HG02943 (cell line): ENCODE measurements at regions not wholly inside any gene's neighbourhood (a gene's known extent, or its start where the extent isn't known, plus 50 kb on each side); places are given as distances from the start of the nearest gene placed in this dataset.
"Not testable (repeated sequence)": the region's sequence is repeated elsewhere in the genome, so short reads cannot be mapped to it uniquely, and the experiment has no call there.

Source experiments
- ATAC-seq: cut with Tn5 transposase; IDR thresholded peaks from one replicate; pipeline ENCODE4 v1.9.1; 2021; ENCODE audit warnings: mild to moderate bottlenecking, low read depth, moderate library complexity; ENCODE audit not compliant: unreplicated experiment

DNA sequence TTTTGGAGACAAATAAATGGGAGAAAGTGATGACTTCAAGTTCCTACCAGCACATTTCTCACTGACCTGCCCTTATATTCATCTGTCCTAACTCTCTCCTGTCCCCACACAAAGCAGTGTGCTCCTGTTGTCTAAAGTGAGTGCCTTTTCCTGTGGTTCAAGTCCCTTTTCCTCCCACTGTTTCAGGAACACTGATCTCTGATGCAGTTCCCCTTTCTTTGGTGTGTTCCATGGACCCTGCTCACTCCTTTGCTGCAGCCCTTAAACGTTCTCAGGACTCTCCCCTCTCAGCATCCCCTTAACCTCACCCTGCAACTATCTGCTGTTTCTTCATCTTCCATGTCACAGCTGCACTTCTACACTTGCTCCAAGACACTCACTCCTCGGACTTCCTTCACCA lies 195.8 kb upstream of the ETV3 start:
- ATAC-seq = no peak

GRCh38 chr1:157330177-157330576 lies 192.0 kb upstream of the ETV3 start:
- ATAC-seq = not testable (repeated sequence)

DNA sequence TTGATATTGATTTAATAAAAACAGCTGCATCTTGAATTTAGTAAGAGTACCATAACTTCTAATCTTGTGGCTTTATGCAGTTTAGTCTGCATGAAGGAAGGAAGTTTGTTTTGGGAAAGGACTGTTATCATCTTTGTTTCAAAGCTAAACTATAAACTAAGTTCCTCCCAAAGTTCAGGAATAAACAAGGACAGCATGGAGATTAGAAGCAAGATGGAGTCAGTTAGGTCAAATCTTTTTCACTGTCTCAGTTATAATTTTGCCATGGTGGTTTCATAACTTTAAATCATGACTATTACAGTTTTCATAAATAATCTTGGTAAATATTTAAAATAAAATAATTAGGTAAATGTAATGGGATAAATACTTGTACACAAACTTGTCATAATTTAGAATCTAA lies 189.9 kb upstream of the ETV3 start:
- not testable (repeated sequence) for ATAC-seq

DNA sequence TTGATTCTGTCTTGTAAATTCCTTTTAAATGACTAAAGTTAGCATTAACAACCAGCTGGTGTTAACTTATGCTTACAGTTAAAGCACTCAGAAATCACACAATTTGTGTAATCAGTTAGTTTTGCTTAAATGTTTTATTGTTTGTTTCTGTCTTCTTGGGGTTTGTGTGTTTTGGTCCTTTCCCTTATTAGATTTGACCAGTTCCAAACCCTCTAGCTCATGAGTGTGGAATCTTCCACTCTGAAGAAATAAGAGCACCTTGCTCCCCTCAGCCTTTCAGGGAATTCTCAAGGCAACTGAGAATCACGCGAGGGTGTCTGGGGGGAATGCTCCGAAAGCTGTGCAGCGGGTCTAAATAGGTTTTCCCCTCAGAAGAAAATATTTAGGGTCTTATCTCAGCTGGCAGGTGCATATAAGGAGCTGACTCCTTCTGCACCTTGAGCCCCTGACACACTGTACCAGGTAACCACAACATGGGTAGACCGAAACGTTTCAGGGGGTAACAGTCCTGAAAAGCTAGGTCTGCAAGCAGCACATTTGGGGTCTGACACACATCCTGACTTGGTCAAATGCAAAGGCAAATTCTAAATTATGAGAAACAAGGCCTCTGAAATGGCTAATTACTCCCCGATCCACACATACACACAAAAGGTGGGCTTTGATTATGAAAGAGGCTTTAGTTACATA lies 188.1 kb upstream of the ETV3 start:
- no peak for ATAC-seq

DNA sequence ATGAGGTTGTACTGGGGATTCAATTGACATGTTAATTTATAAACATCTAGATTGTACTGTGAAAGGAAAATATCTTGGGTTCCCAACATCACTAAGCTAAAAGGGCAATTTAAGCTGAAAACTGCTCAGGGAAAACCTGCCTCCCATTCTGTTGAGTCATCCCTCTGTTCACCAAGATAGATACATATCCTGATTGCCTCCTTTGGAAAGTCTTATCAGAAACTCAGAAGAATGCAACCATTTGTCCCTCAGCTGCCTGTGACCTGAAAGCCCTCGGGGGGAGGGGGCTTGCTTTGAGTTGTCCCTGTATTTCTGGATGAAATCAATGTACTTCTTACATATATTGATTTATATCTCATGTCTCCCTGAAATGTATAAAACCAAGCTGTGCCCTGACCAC lies 187.0 kb upstream of the ETV3 start:
- ATAC-seq = no peak

DNA sequence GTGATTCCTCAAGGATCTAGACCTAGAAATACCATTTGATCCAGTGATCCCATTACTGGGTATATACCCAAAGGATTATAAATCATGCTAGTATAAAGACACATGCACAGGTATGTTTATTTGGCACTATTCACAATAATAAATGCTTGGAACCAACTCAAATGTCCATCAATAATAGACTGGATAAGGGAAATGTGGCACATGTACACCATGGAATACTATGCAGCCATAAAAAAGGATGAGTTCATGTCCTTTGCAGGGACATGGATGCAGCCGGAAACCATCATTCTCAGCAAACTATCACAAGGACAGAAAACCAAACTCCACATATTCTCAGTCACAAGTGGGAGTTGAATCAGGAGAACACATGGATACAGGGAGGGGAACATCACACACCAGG lies 183.8 kb upstream of the ETV3 start:
- ATAC-seq = not testable (repeated sequence)

GRCh38 chr1:157319567-157319966 lies 181.4 kb upstream of the ETV3 start:
- no peak for ATAC-seq

DNA sequence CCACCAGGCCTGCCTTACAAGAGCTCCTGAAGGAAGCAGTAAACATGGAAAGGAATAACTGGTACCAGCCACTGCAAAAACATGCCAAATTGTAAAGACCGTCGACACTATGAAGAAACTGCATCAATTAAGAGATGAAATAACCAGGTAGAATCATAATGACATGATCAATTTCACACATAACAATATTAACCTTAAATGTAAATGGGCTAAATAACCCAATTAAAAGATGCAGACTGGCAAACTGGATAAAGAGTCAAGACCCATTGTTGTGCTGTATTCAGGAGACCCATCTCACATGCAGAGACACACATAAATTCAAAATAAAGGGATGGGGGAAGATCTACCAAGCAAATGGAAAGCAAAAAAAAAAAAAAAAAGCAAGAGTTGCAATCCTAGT lies 179.0 kb upstream of the ETV3 start:
- not testable (repeated sequence) for ATAC-seq

GRCh38 chr1:157315544-157315943 lies 177.3 kb upstream of the ETV3 start:
- ATAC-seq = no peak

DNA sequence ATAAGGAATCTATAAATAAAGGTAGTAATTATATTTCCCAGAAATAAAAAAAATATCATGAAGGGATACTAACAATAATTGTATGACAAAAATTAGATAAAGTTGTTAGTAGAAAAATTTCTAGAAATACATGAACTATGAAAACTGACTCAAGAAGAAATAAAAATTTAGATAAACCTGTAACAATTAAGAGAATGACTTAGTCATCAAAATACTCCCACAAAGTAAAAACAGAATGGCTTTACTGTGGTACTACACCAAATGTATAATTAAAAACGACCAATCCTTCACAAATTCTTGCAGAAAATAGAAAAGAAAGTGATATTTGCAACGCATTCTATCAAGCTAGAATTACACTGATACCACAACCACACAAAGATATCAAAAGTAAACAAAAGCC lies 176.2 kb upstream of the ETV3 start:
- no peak for ATAC-seq

GRCh38 chr1:157313240-157313807 lies 175.1 kb upstream of the ETV3 start:
- ATAC-seq = no peak

DNA sequence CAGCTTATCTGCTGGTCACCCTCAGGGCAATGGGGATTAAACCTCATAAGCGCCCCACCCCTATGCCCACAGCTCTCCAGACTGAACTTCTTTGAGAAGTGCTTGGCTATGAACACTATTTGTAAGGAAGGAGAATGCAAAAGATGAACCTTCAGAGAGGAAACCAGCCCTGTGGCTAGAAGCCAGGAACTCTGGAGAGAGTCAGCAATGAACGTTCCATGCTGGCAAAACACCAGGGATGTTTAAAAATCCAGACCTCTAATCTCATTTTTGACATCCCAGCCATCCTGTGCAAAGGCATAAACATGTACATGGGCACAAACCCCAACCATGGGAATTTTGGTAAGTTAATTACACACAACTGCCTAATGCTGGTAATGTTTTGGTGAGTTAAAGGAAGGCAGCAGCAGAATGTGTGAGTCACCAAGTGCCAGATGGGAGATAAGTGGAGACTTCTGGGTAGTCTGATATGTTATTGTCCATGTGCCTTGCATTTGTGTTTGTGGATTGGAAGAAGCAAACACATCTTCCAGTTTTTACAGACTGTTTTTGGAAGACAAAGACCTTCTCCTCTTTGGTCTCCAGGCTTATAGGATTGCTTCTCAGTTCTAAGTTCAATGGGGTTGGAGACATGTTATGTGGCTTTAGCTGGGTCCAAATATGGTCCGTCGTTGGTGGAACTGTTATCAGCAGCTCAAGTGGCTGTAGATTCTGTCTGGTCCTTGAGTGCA lies 174.1 kb upstream of the ETV3 start:
- no peak for ATAC-seq

DNA sequence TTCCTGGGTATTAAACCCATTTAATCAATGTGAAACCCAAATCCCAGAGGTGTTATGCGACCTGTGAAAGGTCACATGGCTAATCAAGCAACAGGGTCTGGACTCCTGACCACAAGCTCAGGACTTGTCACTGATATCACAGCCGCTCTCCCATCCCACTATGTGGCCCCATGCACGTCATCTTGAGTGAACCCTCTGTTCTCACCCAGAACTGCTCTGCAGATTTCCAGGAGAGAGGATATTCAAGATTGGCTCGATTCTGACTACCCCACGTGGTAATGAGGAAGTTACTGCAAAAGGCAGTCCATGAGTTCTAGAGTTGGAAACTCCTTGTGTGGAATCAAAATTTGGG lies 173.5 kb upstream of the ETV3 start:
- no peak for ATAC-seq

GRCh38 chr1:157310805-157311729 lies 172.9 kb upstream of the ETV3 start:
- not testable (repeated sequence) for ATAC-seq

DNA sequence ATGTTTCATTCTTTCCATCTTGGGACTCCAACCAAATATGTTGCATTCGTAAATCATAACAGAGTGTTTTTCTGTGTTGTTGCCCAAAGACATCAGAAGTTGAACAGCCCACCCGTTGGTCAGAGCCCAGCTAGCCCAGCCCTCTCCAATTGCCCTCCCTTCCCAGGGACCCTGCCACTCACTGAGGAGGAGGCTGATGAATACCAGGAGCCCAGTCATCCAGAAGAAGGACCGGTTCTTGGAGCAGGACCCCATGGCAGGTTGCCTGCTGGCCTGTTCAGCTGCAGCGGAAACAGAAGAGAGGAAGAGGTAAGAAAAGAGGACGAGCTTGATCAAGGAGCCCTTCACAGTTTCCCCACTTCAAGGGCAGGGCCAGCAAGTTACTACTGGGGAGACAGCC lies 172.2 kb upstream of the ETV3 start:
- ATAC-seq = no peak

DNA sequence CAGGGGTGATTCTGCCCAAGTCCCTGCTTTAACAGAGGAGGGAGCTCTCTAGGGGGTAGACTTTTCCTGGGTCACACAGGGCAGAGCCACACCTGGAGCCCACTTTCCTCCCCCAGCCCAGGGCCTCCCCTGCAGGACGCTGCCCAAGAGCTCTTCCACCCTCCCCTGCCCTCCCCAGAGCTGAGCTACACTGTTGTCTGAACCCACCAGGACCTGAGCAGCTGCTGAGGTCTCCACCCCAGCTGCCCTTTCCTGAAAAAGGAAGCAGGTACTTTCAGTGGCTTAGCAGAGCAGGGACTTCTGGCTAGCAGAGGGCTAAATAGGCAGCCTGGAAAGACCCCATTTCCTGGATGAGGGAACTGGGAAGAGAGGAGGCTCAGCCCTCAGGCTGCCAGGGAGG lies 169.3 kb upstream of the ETV3 start:
- ATAC-seq = peak; percentile 73

- ATAC-seq = no peak
These were observed 168.7 kb upstream of the ETV3 start for GRCh38 chr1:157306896-157307295.

GRCh38 chr1:157304271-157304670 lies 166.1 kb upstream of the ETV3 start:
- ATAC-seq = no peak

DNA sequence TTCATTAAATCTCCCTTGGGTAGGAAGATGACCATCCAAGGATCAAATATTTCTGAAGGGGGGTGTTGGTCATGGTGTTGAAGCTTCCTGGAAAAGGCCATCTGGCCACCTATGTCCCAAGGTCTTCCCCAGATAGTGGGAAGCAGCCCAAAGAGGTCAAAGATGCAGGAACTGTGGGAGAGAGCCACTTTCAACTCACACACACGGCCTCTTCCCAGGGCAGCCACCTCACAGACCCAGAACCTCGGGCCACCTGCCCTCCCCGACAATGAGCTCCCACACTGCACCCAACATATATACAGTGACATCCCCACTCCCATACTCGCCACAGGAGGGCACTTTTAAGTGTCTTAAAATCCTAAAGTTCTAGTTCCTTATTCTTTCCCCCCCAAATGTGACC lies 164.5 kb upstream of the ETV3 start:
- no peak for ATAC-seq

DNA sequence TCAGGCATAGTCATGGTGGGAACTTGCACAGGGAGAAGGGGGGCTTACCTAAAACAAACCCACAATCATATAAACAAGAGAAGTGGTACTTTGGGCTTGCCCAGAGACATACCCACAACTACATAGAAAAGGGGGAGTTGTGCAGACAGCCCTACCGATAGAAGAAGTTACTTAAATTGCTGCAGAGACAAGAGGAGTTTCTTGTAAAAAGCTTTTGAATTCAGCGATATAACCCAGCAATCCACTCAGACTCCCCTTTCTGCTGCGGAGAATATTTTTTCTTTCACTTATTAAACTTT lies 164.0 kb upstream of the ETV3 start:
- ATAC-seq = no peak
